ENCODE measurements at regions not wholly inside any gene's neighbourhood (a gene's known extent, or its start where the extent isn't known, plus 50 kb on each side); places are given as distances from the start of the nearest gene placed in this dataset.
"Not testable (repeated sequence)": the region's sequence is repeated elsewhere in the genome, so short reads cannot be mapped to it uniquely, and the experiment has no call there.

- intact Hi-C loops (cut with DNase I): no loop called here
- no peak for DNase-seq
- ATAC-seq: no peak
Observed at GRCh38 chr6:94570581-94570980, 1006.8 kb upstream of the MANEA start.

- ATAC-seq (no peak), DNase-seq (no peak)
- intact Hi-C loops (cut with DNase I): no loop called here
Observed at GRCh38 chr6:94562846-94563245, 1014.5 kb upstream of the MANEA start.

GRCh38 chr6:94559829-94560537 is 1017.4 kb upstream of the MANEA start:
- ATAC-seq (no peak), DNase-seq (no peak)
- intact Hi-C loops (cut with DNase I): no loop called here

GRCh38 chr6:94557207-94557606 is 1020.1 kb upstream of the MANEA start:
- ATAC-seq; intact Hi-C loops (cut with DNase I): not testable (repeated sequence)

GRCh38 chr6:94548201-94548600 is 1029.1 kb upstream of the MANEA start:
- ATAC-seq (no peak), DNase-seq (no peak)
- intact Hi-C loops (cut with DNase I): no loop called here

More at GRCh38 chr6:94557207-94557606, 1020.1 kb upstream of the MANEA start:
- DNase-seq: not testable (repeated sequence)

GRCh38 chr6:94535798-94536197 is 1041.5 kb upstream of the MANEA start:
- ATAC-seq: no peak
- intact Hi-C loops (cut with DNase I): no loop called here
- DNase-seq: no peak

GRCh38 chr6:94511502-94512088 is 1065.7 kb upstream of the MANEA start:
- ATAC-seq (no peak), DNase-seq (no peak)
- intact Hi-C loops (cut with DNase I): no loop called here

GRCh38 chr6:94510877-94511276 is 1066.5 kb upstream of the MANEA start:
- ATAC-seq (no peak), DNase-seq (no peak)
- intact Hi-C loops (cut with DNase I): no loop called here

GRCh38 chr6:94501516-94501915 is 1075.8 kb upstream of the MANEA start:
- ATAC-seq (no peak), DNase-seq (no peak)
- intact Hi-C loops (cut with DNase I): no loop called here

- ATAC-seq (no peak), DNase-seq (no peak)
- intact Hi-C loops (cut with DNase I): no loop called here
Observed at GRCh38 chr6:94498099-94498498, 1078.7 kb upstream of the EPHA7 start.

GRCh38 chr6:94494500-94494899 is 1075.1 kb upstream of the EPHA7 start:
- DNase-seq: no peak
- intact Hi-C loops (cut with DNase I): no loop called here
- ATAC-seq: no peak

GRCh38 chr6:94487371-94487770 is 1068.0 kb upstream of the EPHA7 start:
- intact Hi-C loops (cut with DNase I): no loop called here
- DNase-seq (no peak), ATAC-seq (no peak)

- ATAC-seq (no peak), DNase-seq (no peak)
- intact Hi-C loops (cut with DNase I): no loop called here
Observed at GRCh38 chr6:94478133-94479005, 1059.0 kb upstream of the EPHA7 start.

GRCh38 chr6:94468830-94469229 is 1049.5 kb upstream of the EPHA7 start:
- DNase-seq (no peak), ATAC-seq (no peak)
- intact Hi-C loops (cut with DNase I): no loop called here

- ATAC-seq (no peak), DNase-seq (peak; percentile 10)
- intact Hi-C loops (cut with DNase I): no loop called here
Observed at GRCh38 chr6:94464018-94464510, 1044.7 kb upstream of the EPHA7 start.

- intact Hi-C loops (cut with DNase I): no loop called here
- ATAC-seq (no peak), DNase-seq (no peak)
Observed at GRCh38 chr6:94463306-94463705, 1043.9 kb upstream of the EPHA7 start.

GRCh38 chr6:94462231-94462630 is 1042.9 kb upstream of the EPHA7 start:
- ATAC-seq (no peak), DNase-seq (no peak)
- intact Hi-C loops (cut with DNase I): no loop called here

GRCh38 chr6:94456266-94456665 is 1036.9 kb upstream of the EPHA7 start:
- ATAC-seq (no peak), DNase-seq (no peak)
- intact Hi-C loops (cut with DNase I): no loop called here

GRCh38 chr6:94454231-94454630 is 1034.9 kb upstream of the EPHA7 start:
- intact Hi-C loops (cut with DNase I): no loop called here
- no peak for ATAC-seq
- no peak for DNase-seq

- intact Hi-C loops (cut with DNase I): no loop called here
- no peak for ATAC-seq
- no peak for DNase-seq
Observed at GRCh38 chr6:94446120-94446519, 1026.8 kb upstream of the EPHA7 start.

All from left cardiac atrium (tissue), 4 donors.